GM12874 (cell line): ENCODE measurements at regions not wholly inside any gene's neighbourhood (a gene's known extent, or its start where the extent isn't known, plus 50 kb on each side); places are given as distances from the start of the nearest gene placed in this dataset.

ENCODE experiments used
- TF ChIP-seq, protein P1 (sequence below): IDR thresholded peaks from 2 replicates; pipeline ENCODE4 v1.5.1; 2011; ENCODE audit warnings: low read depth, mild to moderate bottlenecking, control low read depth, low read length, moderate library complexity; ENCODE audit not compliant: insufficient read depth

DNA sequence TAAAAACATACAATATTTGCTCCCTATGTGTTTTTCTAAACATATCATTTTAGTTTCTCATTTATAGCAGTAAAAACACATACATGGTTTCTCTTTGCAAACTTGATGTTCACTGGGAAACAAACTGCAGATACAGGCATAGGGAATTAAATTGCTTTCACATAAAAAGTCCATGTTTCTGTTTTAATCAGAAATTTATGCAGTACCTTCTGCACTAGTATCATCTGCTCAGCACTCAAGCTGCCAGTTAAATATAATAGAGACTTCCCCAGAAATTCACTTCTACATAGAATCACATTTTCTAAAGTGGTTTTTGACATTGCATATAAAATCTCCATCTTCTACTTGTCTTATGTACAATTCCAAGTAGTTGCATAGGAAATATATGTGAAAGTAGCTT, 1107.3 kb upstream of the NRXN1 start:
- TF ChIP-seq, protein P1, sequence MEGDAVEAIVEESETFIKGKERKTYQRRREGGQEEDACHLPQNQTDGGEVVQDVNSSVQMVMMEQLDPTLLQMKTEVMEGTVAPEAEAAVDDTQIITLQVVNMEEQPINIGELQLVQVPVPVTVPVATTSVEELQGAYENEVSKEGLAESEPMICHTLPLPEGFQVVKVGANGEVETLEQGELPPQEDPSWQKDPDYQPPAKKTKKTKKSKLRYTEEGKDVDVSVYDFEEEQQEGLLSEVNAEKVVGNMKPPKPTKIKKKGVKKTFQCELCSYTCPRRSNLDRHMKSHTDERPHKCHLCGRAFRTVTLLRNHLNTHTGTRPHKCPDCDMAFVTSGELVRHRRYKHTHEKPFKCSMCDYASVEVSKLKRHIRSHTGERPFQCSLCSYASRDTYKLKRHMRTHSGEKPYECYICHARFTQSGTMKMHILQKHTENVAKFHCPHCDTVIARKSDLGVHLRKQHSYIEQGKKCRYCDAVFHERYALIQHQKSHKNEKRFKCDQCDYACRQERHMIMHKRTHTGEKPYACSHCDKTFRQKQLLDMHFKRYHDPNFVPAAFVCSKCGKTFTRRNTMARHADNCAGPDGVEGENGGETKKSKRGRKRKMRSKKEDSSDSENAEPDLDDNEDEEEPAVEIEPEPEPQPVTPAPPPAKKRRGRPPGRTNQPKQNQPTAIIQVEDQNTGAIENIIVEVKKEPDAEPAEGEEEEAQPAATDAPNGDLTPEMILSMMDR, result no peak

DNA sequence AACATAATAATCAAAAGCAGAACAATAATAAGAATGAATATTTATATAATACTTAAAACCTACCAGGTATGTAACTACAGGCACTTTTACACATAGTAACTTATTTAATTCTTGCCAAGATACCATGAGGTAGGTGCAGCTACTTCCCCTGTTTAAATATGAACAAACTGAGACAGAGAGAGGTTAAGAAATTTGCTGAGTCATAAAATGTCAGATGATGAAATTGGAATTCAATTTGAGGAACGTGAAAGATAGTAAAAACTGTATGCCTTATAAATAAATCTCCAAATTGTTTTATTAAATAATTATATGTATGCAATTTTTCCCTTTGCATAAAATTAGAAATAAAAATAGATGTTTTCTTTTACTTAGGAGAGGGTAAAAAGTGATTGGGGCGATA, 1103.3 kb upstream of the NRXN1 start:
- TF ChIP-seq, protein P1, result no peak

DNA sequence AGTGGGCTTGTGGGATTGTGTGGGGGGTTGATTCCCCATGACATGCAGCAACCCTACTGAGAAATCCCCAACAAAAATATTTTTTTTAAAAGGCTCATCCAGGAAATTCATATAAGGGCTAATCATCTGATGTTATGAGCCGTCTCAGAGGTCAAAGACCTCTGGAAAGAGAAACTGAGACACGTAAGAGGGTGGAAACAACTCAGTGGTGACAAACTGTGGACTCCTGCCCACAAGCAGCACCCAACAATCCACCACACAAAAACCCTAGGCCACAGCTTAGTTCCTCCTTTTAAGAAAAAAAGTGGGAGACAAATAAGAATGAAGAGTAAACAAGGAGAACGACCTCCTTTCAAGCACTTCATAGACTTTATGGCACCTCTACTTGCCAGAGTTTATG, 1096.1 kb upstream of the NRXN1 start:
- TF ChIP-seq, protein P1, result no peak

DNA sequence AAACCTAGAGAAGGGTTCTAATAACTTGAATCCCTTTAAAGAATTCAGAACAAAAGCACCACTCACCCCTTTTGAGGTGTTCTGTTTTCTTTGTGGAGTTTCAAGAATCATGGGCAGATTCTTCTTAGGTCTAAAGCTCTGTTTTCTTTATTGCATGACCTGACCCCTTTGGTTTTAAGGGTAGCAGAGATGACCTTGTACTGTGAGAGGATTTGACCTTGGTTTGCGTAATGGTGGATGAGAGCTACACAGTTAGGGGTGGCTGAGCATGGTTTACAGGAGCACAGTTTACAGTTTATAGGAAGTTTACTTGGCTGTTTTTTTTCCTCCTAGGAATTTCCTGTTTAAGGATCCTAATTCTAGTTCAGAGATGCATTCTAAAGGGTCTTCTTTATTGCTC, 1095.6 kb upstream of the NRXN1 start:
- TF ChIP-seq, protein P1, result no peak

DNA sequence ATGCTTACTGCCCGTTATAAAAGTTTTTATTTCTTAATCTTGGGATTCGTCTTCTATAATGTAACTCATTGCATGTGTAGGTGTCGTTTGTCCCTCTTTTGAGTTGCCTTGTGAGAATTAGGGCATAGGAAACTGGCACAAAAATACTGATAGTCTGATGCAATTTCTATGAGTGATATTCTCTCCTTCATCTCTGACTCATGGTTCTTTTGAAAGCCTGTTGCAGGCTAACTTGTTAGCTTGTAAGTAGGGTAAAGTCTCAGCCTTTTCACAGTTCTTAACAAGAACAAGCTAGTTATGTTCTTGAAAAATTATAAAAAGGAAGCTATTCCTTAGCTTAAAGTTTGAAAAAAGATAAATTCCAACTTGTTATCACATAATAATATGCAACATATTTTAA, 1085.4 kb upstream of the NRXN1 start:
- TF ChIP-seq, protein P1, result no peak

DNA sequence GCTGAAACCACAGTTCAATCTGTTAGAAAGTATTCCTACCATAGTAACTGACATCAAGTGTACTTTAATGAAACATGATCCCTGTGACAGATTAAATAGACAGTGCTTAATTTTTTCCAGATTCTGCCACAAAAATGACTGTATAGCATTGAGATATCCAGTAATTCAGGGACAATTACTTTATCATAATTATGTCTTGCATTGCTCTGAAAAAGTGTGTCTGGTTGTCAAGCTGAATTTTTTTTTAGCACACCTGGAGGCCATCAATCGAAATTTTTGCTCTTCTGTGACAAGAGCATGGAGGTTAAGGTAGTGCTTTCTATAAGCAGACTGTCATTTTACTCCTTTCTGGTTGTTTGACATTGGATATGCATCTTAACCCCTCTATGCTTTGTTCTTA, 1083.8 kb upstream of the NRXN1 start:
- TF ChIP-seq, protein P1, result no peak

DNA sequence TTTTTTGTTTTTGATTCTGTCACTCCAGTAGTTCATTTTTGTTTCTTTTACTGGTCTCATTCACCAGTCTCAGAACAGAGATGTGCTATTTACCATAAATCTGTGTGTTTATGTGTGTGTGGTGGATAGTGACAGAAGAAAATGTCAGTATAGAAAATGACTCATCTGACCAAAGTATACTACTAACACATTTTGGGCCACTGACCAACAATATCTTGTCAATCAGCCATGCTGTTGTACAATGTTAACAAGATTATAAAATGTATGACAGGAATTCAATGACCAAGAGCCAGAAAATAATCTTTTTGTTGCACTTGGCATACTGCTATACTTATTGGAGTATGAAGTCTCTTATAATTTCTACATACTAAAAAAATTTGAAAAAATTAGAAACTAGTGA, 1081.4 kb upstream of the NRXN1 start:
- TF ChIP-seq, protein P1, result no peak

DNA sequence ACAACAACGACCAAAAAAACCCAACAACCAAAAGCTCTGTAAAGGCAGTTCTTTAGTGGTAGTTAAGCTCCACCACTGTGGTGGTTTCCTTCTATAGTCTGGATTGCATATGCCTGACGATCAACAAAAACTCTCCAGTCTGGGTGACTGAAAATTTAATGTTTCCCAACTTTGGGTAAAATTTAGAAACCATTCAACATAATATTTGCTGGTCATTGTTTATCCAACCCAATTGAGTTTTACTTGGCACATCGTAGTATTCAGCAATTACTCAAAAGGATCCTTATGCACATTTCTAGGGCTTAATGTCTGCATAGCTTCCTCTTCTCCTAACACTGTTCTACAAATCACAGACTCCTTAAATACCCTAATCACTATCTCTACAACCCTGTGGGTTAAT, 1080.2 kb upstream of the NRXN1 start:
- TF ChIP-seq, protein P1, result no peak
